Glomerular visceral epithelial cell (primary cell): ENCODE measurements at regions not wholly inside any gene's neighbourhood (a gene's known extent, or its start where the extent isn't known, plus 50 kb on each side); places are given as distances from the start of the nearest gene placed in this dataset.

Experiments used
- DNase-seq: peaks from one replicate; pipeline ENCODE4 v3.0.0-alpha.2; 2016; ENCODE audit errors: extremely low spot score

- DNase-seq, result peak; percentile 26
These were observed 53.4 kb upstream of the ANO4 start for GRCh38 chr12:100741084-100741711.

GRCh38 chr12:100743060-100743459 lies 51.5 kb upstream of the ANO4 start:
- no peak for DNase-seq
